ENCODE measurements at regions not wholly inside any gene's neighbourhood (a gene's known extent, or its start where the extent isn't known, plus 50 kb on each side); places are given as distances from the start of the nearest gene placed in this dataset.

GRCh38 chrX:40247382-40247781, 149.6 kb upstream of the BCOR start:
- Histone ChIP-seq H3K79me2 (ENCODE audit: control insufficient read depth, insufficient read depth, low read length) (no peaks in the 10 kb centered on the region), H3K4me1 (ENCODE audit: control insufficient read depth, extremely low read depth, insufficient read depth, low read length) (peaks cover 3% of the 10 kb centered on the region), H3K9ac (replicated peaks; ENCODE audit: extremely low read depth, insufficient read depth, low read length) (no peak overlapping the region), H3K36me3 (ENCODE audit: control insufficient read depth in 2 of 2, extremely low read depth in 1 of 2, insufficient read depth in 2 of 2, low read length in 2 of 2) (no peaks in the 10 kb centered on the region), H3K4me3 (replicated peaks in 1 of 3; ENCODE audit: insufficient read depth in 1 of 3, low read depth in 1 of 3, low read length in 3 of 3) (no peak overlapping the region), H3K27me3 (ENCODE audit: control insufficient read depth in 2 of 2, insufficient read depth in 2 of 2, low read length in 2 of 2) (no peaks in the 10 kb centered on the region), H3K4me2 (ENCODE audit: insufficient read depth, low read length) (no peak overlapping the region), H3K27ac (ENCODE audit: insufficient read depth, low read depth, low read length) (no peak overlapping the region), H3K9me1 (replicated peaks; ENCODE audit: control insufficient read depth, extremely low read depth, insufficient read depth, low read length) (no peaks in the 10 kb centered on the region), H2AFZ (ENCODE audit: low read depth, low read length) (no peak overlapping the region), H4K20me1 (replicated peaks; ENCODE audit: control insufficient read depth, extremely low read depth, insufficient read depth, low read length) (no peaks in the 10 kb centered on the region), H3K9me3 (replicated peaks; ENCODE audit: control insufficient read depth, insufficient read depth, low read length) (no peaks in the 10 kb centered on the region)
- no peak for FAIRE-seq
- POLR2A ChIA-PET, result no interaction called here
- CTCF ChIA-PET, result no interaction called here
- dilution Hi-C loops (cut with MboI; ENCODE audit: extremely low pct_ligation_motif_present, low sequenced_read_pairs) (no loop called here), intact Hi-C loops (cut with micrococcal nuclease) (loop anchor here (5.0 kb wide), 2 partner anchors 140 to 235 kb away; no protein-coding TSS in a partner anchor)
- DNase-seq (ENCODE audit: low read depth, low spot score), result no peak
- TF ChIP-seq POLR2AphosphoS5 (IDR thresholded peaks at IDR 0.05; ENCODE audit: insufficient read depth, low read depth, low read length) (no peak), POLR2A (IDR thresholded peaks at IDR 0.05; ENCODE audit: low read depth, low read length) (no peak), MYC (IDR thresholded peaks at IDR 0.05; ENCODE audit: low read depth, low read length) (no peak), FOS (IDR thresholded peaks at IDR 0.05; ENCODE audit: borderline replicate concordance, insufficient read depth, low read length) (no peak), GATA2 (IDR thresholded peaks at IDR 0.05; ENCODE audit: insufficient read depth, insufficient read length, low read depth, low read length) (no peak), EZH2 (IDR thresholded peaks at IDR 0.05; ENCODE audit: borderline replicate concordance, low read depth, low read length, severe bottlenecking) (no peak), MAX (IDR thresholded peaks at IDR 0.05; ENCODE audit: insufficient read depth, insufficient read length) (no peak), JUN (IDR thresholded peaks at IDR 0.05; ENCODE audit: borderline replicate concordance, insufficient read depth, insufficient read length, low read depth) (no peak)
- TF ChIP-seq, protein P1, sequence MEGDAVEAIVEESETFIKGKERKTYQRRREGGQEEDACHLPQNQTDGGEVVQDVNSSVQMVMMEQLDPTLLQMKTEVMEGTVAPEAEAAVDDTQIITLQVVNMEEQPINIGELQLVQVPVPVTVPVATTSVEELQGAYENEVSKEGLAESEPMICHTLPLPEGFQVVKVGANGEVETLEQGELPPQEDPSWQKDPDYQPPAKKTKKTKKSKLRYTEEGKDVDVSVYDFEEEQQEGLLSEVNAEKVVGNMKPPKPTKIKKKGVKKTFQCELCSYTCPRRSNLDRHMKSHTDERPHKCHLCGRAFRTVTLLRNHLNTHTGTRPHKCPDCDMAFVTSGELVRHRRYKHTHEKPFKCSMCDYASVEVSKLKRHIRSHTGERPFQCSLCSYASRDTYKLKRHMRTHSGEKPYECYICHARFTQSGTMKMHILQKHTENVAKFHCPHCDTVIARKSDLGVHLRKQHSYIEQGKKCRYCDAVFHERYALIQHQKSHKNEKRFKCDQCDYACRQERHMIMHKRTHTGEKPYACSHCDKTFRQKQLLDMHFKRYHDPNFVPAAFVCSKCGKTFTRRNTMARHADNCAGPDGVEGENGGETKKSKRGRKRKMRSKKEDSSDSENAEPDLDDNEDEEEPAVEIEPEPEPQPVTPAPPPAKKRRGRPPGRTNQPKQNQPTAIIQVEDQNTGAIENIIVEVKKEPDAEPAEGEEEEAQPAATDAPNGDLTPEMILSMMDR (IDR thresholded peaks at IDR 0.05; ENCODE audit: extremely low read depth in 1 of 2, insufficient read depth in 1 of 2, low read depth in 1 of 2, low read length in 2 of 2), result no peak
- no TSS peak for BruUV-seq (replicated peaks)

Measured in endothelial cell of umbilical vein (primary cell).